ENCODE measurements at regions not wholly inside any gene's neighbourhood (a gene's known extent, or its start where the extent isn't known, plus 50 kb on each side); places are given as distances from the start of the nearest gene placed in this dataset.

GRCh38 chr1:115423776-115424175, 85.7 kb upstream of the NGF start:
- TF ChIP-seq, protein P1, sequence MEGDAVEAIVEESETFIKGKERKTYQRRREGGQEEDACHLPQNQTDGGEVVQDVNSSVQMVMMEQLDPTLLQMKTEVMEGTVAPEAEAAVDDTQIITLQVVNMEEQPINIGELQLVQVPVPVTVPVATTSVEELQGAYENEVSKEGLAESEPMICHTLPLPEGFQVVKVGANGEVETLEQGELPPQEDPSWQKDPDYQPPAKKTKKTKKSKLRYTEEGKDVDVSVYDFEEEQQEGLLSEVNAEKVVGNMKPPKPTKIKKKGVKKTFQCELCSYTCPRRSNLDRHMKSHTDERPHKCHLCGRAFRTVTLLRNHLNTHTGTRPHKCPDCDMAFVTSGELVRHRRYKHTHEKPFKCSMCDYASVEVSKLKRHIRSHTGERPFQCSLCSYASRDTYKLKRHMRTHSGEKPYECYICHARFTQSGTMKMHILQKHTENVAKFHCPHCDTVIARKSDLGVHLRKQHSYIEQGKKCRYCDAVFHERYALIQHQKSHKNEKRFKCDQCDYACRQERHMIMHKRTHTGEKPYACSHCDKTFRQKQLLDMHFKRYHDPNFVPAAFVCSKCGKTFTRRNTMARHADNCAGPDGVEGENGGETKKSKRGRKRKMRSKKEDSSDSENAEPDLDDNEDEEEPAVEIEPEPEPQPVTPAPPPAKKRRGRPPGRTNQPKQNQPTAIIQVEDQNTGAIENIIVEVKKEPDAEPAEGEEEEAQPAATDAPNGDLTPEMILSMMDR (IDR thresholded peaks at IDR 0.05) = no peak
- TF ChIP-seq POLR2A (IDR thresholded peaks at IDR 0.05) (no peak), EP300 (IDR thresholded peaks at IDR 0.05) (no peak)
